NCI-H510A (cell line): ENCODE measurements at regions not wholly inside any gene's neighbourhood (a gene's known extent, or its start where the extent isn't known, plus 50 kb on each side); places are given as distances from the start of the nearest gene placed in this dataset.

Source experiments
- DNase-seq: peaks from one replicate; lab custom pipeline; 2025; lab: John Stamatoyannopoulos, UW

DNA sequence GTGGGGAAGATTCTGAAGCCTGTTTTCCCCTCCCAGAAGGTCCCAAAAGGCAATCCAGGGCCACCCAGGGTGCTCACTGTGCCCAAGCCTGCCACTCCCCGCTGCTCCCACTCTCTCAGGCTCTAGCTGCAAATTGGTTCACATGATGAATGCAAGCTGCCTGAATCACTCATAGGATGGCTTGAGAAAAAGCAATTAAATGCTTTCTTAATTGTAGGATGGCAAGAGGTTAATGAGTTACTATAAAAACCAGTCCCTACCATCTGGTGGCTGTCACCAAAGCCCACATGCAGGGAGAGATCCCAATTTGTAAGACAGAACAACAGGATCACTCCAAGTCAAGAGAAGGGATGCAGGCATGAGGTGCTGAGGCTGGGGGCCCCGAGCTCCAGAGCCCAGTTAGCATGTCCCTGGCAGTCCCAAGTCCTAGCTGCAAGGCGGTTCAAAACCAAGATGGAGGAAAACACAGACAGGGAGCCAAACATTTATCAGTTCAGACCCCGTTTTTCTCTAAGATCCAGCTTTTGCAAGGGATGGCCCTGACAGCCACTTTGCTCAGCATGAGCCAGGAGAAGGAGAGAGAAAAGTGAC lies 207.1 kb downstream of the UACA start:
- no peak for DNase-seq

DNA sequence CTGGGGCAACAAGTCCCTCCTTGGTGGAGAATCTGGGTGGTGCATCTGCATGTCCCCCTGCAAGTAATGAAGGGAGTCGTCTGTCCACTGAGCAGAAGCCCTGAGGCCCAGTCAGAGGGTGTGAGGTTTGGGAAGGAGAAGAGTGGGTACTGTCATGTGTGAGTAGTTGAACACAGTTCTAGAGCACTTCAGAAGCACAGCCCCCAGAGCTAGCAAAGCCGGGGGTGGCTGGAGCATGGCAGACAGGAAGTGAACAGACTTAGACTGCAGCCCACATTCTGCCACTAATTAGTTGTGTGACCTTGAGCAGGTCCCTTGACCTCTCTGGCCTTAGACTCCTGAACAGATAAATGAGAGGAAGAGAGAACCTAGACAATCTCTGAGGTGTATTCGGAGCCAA lies 207.6 kb downstream of the UACA start:
- no peak for DNase-seq

- DNase-seq, result no peak
Measured at GRCh38 chr15:70547846-70548487, 215.4 kb downstream of the UACA start.

- no peak for DNase-seq
Measured at GRCh38 chr15:70545526-70545925, 217.8 kb downstream of the UACA start.

- DNase-seq, result no peak
Measured at GRCh38 chr15:70541511-70541910, 221.8 kb downstream of the UACA start.

- no peak for DNase-seq
Measured at GRCh38 chr15:70539912-70540530, 223.3 kb downstream of the UACA start.

GRCh38 chr15:70539409-70539808 lies 223.9 kb downstream of the UACA start:
- no peak for DNase-seq

- DNase-seq, result no peak
Measured at GRCh38 chr15:70538278-70538677, 225.1 kb downstream of the UACA start.

- no peak for DNase-seq
Measured at GRCh38 chr15:70535955-70536338, 227.4 kb downstream of the UACA start.

DNA sequence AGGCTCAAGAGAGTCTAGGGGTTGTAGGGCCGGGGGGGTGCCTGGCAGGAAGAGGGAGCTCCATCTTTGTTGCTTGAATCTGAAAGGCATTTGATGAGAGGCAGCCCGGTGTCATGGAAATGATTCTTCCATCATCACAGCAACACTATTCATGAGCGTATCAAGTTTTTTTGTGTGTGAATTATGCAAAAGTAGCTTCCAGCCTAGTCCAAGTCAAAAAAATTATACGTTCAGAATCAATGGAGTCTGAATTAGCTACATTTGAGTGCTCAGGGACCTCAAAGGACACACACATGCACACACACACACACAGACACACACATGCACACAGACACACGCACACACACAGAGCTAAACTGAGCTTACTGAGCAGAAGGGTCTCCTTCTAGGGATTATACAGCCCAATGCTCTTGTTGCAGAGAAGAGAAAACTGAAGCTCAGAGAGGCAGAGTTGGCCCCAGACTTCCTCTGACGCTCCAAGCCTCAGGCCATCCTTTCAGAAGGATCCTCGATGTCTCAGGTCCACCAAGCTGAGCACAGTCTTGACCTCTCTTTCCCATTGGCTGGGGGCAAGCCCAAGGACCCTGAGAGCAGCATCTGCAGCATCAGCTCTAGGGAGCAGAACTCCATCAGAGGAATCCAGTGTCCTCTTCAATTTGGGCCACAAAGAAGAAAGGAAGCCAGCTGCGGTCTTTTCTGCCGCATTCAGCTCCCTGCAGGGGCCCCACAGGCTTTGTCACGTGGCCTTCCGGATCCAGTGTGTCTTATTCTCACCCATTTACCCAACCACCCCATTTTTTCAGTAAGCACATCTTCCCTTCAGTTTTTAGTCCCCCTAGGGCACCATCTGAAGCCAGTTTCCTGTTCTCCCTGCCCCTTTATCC lies 228.0 kb downstream of the UACA start:
- DNase-seq, result no peak

DNA sequence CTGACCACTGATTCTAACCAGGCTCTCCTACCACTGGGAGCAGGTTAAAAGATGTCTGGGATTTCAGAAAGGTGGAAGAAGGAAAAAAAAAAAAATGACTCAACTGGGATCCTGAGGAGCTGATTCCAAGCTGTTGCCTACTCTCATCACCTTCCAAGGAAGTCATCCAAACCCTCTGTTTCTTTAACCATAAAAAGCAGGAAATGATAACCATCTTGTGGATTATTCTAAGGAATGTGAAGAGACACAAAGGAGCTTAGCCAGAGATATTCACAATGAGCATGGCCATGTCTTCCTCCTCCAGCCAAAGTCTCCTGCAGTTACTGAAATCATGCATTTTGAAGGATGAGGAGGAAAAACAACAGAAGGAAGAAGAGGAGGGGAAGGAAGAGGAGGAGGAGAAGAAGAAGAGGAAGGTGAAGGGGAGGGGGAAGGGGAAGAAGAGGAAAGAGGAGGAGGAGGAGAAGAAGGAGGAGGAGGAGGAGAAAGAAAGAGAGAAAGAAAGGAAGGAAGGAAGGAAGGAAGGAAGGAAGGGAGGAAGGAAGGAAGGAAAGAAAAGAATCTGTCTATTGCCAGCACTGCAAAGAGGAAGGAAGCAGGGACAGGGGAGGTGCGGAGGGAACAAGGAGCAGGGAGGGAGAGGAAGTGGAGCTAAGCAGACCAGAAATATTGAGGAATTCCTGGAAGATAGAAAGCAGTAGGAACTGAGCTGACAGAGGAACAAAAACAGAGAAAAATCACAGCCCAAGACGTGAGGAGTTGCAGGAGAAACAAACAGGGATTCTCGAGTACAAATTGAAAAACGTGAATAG lies 229.2 kb downstream of the UACA start:
- no peak for DNase-seq

DNA sequence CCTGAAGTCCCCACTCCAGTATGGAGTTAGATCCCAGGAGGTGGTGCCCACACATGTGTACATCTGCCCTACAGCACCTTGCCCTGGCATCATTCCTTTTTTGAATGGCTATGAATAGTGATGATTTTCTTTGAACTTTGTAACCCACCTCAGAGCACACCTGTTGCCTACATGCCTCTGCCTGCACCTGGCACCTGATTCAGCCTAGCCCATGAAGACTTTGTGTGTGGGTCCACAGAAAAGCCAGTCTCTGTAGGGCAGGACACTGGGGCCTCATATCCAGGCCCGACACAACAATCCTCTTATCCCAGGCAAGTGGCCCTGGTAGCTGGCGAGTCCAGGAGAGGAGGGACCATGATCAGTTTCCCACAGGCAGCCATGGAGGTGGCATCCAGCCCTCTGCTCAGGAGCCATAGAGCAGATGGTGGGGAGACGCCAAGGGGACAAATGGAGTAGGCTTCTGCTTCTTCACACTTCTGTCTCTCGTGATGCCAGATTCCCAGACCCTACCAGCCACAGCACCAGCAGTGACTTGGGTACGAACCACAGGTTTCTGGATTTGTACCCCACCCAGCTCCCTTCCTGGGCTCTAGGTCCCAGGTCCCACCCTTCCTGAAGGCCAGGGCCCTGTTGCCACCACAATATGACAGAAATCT lies 230.7 kb downstream of the UACA start:
- no peak for DNase-seq

DNA sequence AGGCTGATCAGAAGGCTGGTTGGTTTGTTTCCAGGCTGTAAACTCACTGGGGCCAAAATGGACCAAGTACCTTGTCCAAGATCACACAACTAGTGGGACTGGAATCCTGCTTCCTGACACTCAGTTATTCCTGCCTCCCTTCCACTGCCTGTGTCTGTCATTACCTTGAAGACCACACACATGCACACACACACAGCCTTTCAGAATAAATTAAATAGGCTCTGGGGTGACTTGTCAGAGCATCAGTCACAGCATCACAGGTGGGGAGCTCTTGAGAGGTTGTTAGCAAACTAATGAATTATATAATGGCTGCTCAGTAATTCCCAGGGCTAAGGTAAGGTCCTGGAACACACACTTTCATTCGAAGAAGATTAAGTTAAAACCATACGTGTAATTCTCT lies 231.8 kb downstream of the UACA start:
- no peak for DNase-seq

- no peak for DNase-seq
Measured at GRCh38 chr15:70530906-70531305, 232.5 kb downstream of the UACA start.

DNA sequence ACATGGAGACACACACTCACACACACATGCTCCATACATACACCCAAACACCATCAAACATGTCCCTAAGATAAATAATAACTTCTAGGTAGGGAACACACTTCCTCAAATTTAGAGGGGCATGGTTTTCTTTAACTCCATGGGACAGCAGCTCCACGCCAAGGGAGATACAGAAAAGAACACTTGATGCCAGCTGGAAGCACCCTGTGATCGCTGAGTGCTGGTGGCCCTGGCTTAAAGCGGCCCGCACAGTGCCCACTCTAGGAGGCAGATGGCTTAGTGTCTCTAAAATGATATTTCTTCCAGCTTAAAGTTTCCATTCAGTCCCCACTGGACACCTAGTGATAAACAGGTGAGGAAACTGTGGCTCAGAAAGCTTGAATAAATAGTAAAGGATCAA lies 232.9 kb downstream of the UACA start:
- DNase-seq, result no peak

- DNase-seq, result no peak
Measured at GRCh38 chr15:70530017-70530499, 233.3 kb downstream of the UACA start.

DNA sequence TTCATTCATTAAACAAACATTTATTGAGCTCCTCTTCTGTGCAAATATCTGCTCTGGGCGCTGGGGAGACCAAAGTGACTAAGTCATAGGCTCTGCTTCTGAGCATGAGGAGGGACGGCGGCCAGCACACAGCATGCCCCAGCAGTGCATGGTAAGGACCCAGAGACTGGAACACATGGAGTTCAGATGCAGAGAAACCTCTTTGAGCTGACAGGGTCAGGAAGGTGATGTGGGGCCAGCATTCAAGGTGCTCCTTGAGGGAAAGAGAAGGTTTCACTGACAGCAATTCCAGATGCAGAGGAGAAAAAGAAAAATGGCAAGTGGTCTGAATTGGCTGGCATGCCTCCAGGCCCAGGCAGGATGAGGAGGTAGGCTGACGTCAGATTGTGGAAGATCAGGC lies 234.5 kb downstream of the UACA start:
- no peak for DNase-seq

DNA sequence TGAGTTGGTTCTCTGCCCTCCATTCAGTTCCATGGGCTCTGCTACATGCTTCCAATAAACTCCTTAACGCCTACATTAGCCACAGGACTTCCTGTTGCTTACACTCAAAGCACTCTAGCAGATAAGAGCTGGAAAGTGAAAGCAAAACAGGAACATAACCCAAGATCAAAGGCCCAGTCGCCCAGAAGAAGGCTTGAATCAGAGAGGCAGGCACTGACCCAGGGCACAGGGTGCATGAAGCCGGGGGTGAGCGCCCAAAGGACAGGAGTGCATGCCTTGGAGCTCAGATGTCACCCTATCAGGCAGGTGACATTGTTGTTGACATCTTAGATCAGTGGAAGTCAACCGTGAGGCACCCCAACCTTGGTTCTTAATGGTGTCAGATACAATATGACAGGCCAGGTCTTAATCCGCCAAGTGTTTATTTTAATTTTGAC lies 235.1 kb downstream of the UACA start:
- peak; percentile 70 for DNase-seq

- no peak for DNase-seq
Measured at GRCh38 chr15:70526974-70527325, 236.4 kb downstream of the UACA start.

DNA sequence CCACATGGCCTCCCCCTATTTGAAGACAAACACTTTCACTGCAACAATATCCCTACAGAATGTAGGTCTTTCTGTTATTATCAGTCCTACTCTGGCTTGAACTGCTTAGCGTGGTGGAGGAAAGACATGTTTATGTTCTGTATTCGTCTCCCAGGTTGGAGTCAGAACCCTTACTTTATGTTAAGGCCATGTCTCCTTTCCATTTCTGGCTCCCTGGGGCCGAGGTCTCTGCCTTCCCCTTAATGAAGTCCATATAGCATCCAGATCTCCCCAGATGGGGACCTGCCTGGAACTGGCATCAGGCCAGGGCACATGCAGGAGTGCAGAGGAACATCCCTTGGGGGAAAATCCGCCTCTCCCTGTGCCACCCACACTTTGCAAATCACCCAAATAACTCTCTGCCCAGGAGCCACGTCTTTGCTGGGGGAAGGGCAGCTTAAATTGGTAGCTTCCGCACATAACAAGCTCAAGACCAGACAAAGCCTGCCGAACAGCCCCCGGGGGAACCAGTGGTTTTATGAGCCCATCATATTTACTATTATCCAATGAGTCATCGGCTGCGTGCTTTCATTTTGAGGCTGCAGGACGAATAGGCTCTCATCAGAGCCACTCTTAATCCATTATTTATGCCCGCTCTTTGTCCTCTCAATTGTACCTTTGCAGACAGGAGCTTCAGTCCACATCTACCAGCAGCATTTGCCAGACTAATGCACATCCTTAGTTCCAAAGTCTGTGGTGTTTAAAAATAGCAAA lies 237.0 kb downstream of the UACA start:
- DNase-seq, result peak; percentile 57

- DNase-seq, result no peak
Measured at GRCh38 chr15:70525551-70525950, 237.8 kb downstream of the UACA start.
